ENCODE measurements at regions not wholly inside any gene's neighbourhood (a gene's known extent, or its start where the extent isn't known, plus 50 kb on each side); places are given as distances from the start of the nearest gene placed in this dataset.
"Not testable (repeated sequence)": the region's sequence is repeated elsewhere in the genome, so short reads cannot be mapped to it uniquely, and the experiment has no call there.

DNA sequence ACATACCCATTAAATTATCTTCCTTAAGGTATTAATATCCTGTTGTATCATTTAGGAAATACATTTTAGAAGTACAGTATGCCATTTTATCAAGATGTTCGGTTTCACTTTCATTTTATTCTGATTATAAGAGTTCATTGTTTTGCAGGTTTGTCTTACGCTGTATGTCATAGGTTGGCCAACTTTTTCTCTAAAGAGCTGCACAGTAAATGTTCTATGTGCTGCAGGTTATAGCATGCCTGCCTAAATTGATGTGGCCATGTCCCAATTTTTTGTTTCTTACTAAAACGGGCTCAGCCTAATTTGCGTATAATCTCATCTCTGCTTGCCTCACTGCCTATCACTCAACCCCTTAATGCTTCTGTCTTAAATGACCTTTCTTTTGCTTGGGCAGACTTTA, 126.4 kb downstream of the USP22 start:
- DNase-seq: no peak

DNA sequence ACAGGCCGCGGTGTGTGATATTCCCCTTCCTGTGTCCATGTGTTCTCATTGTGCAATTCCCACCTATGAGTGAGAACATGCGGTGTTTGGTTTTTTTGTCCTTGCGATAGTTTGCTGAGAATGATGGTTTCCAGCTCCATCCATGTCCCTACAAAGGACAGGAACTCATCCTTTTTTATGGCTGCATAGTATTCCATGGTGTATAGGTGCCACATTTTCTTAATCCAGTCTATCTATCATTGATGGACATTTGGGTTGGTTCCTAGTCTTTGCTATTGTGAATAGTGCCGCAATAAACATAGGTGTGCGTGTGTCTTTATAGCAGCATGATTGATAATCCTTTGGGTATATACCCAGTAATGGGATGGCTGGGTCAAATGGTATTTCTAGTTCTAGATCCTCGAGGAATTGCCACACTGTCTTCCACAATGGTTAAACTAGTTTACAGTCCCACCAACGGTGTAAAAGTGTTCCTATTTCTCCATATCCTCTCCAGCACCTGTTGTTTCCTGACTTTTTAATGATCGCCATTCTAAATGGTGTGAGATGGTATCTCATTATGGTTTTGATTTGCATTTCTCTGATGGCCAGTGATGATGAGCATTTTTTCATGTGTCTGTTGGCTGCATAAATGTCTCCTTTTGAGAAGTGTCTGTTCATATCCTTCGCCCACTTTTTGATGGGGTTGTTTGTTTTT, 125.1 kb downstream of the USP22 start:
- DNase-seq: not testable (repeated sequence)

DNA sequence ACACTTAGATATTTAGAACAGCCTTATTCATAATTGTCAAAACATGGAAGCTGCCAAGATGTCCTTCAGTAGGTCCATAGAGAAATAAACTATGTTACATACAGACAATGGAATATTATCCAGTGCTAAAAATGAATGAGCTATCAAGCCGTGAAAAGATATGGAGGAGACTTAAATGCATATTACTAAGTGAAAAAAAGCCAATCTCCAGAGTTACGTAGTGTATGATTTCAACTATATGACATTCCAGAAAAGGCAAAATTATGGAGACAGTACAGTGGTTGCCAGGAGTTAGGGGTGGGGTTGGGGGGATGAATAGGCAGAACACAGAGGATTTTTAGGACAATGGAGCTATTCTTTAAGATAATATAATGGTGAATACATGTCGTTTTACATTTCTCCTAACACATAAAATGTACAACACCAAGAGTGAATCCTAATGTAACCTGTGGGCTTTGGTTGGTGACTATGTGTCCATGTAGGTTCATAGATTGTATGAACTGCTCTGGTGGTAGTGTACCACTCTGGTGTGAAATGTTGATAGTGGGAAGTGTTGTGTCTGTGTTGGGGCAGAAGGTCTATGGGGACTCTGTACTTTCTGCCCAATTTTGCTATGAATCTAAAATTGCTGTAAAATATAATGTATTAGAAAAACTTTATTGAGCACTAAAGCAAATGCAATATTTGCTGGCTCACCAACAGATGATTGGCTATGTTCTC, 122.6 kb downstream of the USP22 start:
- no peak for DNase-seq

DNA sequence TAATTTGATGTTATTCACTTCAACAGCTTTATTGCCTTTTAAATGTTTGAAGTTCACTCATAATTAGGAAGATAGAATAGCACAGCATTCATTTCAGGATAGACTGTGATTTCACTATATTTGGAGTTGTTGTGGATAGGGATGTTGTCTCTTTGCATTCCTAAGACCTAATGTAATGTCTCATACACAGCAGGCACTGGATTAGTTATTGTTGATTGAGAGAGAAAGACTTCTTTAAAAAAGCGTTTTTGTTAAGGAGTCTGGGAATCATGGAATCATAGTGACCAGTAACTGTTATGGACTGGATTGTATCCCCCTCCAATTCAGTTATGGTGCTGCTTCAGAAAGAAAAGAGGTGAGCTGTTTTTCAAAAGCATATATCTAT, 122.0 kb downstream of the USP22 start:
- no peak for DNase-seq

GRCh38 chr17:20922128-20922670, 120.6 kb downstream of the USP22 start:
- no peak for DNase-seq

GRCh38 chr17:20924306-20924705, 118.5 kb downstream of the USP22 start:
- no peak for DNase-seq

DNA sequence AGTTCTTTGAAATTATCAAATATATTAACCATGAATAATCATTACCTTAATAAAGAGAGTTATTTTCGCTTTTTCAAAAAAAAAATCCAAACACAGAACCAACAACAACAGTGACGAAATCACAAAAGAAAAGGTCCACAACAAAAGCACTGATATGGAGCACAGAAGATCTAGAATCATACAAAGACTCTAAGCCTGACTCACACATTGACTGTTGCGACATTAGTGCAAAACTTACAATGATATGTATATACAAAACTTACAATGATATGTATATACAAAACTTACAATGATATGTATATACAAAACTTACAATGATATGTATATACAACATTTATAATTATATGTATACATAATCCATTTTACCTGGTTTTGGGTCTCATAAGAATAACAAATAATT, 117.7 kb downstream of the USP22 start:
- DNase-seq: no peak

- no peak for DNase-seq
Observed at GRCh38 chr17:20925954-20926353, 116.9 kb downstream of the USP22 start.

- DNase-seq: no peak
Observed at GRCh38 chr17:20926532-20926931, 116.3 kb downstream of the USP22 start.

DNA sequence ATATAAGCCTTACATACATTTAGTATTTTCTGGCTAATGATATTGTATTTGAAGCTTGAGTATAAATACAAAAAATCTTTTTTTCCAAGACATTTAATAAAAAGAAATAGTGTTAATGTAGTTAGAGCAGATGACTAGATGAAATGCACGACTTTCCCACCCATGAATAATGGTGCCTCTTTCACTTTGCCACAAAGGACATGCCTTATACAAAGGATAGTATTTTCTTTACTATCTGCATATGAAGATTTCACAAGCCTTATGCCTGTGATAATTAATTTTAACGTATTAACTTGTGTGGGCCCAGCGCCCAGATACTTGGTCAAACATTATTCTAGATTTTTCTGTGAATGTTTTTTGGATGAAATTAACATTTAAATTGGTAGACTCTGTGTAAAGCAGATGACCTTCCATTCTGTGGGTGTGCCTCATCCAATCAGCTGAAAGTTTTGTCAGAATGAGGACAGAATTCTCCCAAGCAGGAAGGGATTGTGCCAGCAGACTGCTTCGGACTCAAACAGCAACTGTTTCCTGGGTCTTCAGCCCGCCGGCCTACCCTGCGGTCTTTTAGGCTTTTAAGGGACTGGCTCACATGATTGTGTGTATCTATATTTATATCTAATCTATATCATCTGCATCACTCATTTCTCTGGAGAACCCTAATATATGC, 115.4 kb downstream of the USP22 start:
- DNase-seq: no peak

GRCh38 chr17:20929334-20929733, 113.5 kb downstream of the USP22 start:
- DNase-seq: no peak

GRCh38 chr17:20930081-20930760, 112.6 kb downstream of the USP22 start:
- no peak for DNase-seq

GRCh38 chr17:20933040-20933439, 109.8 kb downstream of the USP22 start:
- not testable (repeated sequence) for DNase-seq

- DNase-seq: no peak
Observed at GRCh38 chr17:20934288-20934687, 108.5 kb downstream of the USP22 start.

DNA sequence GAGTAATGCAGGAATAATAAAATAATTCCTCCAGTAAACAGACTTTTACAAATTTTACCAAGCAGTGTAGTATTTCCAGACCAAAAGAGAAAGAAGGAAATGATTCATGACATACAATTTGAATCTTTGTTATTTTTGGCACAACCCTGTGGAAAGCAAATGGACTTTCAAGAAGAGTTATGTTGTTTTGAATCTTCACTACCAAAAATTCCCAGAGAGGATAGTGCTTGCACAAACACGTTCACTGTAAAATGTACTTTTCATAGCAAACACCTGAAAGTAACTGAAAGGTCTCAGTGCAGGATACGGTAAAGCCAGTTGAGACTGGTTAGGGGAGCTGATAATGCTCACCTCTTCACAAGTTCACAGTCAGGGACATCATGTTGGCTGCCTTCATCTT, 107.1 kb downstream of the USP22 start:
- DNase-seq: no peak

- DNase-seq: no peak
Observed at GRCh38 chr17:20938244-20938643, 104.6 kb downstream of the USP22 start.

- DNase-seq: no peak
Observed at GRCh38 chr17:20938988-20939615, 103.7 kb downstream of the USP22 start.

DNA sequence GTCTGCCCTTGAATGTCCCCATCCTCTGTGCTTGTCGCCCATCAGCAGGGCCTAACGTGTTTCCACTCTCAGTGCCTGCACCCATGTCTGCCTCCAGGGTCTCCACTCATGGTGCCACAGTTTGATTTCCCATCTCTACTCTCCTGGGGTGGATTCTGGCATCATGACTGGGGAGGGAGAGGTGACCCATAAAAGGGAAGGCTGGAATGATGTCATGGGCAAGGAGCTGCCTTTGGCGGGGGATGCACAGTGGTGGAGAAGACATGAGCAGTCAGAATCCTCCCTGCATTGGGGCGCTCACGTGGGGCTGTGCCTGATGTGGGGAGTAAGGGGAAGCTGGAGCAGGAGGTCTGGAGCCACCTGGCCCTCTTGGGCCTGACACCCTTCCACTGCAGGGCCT, 100.9 kb downstream of the USP22 start:
- no peak for DNase-seq

DNA sequence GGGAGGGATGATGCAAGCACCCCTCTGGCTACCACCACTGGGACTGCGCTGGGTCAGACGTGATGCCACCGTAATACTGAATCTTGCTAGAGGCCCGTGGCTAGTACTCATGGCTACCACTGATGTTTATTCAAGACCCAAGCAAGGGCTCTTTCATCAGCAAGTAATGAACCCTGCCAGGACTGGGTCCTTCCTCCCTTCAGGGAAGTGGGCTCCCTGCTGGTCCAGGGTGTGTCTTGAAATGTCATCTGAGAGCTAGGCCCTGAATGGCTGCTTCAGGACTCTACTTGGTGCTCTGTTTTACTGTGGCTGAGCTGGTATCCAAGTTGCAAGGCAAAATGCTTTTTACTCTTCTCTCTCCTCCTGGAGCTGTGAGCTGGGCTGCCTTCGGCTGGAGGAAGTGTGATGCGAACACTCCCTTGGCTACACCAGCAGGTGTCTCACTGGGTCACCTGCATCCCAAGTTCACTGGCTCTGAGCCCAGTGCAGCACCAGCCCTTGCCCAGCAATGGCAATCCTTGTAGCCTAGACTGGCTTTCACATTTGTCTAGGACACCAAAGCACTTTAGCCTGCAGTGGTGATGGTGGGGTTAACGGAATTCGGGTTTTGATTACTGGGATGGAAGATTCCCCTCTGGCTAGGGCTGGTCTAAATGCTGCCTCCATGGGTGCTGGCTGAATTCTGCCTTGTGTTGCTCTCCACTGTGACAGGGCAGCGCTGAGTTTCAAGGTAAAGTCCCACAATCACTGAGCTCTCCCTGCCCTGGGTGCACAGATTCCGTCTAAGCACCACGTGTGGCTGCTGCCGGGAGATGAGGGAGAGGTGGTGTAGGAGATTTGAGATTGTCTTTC, 98.6 kb downstream of the USP22 start:
- peak; percentile 10 to 14 for DNase-seq

DNA sequence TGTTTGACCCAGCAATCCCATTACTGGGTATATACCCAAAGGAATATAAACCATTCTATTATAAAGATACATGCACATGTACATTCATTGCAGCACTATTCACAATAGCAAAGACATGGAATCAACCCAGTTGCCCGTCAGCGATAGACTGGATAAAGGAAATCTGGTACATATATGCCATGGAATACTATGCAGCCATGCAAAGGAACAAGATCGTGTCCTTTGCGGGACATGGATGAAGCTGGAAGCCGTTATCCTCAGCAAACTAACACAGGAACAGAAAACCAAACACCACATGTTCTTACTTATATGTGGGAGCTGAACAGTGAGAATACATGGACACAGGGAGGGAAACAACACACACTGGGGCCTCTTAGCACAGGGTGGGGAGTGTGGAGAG, 95.1 kb downstream of the USP22 start:
- DNase-seq: not testable (repeated sequence)

DNA sequence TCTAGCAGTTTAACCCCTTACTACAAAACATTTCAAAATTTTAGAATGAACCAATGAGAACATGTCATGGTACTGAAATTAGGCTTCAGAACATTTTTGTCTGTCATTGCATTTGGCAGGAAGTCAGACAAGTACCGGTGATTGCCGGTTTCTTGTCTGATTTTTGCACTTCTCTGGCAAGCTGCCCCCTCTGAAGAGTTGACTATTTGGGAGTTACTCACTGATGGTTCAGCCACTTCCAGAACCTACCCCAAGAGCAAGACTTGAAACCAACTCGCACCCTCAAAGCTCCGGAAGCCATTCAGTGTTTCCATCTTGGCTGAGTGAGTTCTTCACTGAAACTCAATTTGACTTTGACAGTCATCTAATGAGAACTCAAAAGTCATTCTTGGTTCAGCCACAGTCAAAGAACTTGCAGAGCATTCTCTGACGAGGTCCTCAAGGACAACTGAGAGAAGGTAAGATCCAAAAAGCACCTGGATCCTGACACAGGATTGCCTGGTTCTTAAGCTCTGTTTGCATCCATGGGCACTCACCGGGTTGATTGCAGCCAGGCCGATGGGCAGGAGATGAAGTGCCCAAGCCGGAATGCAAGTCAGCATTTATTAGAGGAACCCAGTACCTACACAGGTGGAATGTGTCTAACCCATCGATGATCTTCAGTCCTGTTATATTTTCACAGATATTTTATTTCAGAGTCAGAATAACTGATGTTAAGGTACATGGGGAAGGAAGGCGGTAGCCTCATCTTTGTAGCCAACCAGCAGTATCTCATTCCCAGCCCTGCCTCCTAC, 93.6 kb downstream of the USP22 start:
- no peak for DNase-seq

Measured in CD4-positive, alpha-beta T cell treated with Interferon alpha-2 for 1 hour (primary cell).